ENCODE measurements at regions not wholly inside any gene's neighbourhood (a gene's known extent, or its start where the extent isn't known, plus 50 kb on each side); places are given as distances from the start of the nearest gene placed in this dataset.

DNA sequence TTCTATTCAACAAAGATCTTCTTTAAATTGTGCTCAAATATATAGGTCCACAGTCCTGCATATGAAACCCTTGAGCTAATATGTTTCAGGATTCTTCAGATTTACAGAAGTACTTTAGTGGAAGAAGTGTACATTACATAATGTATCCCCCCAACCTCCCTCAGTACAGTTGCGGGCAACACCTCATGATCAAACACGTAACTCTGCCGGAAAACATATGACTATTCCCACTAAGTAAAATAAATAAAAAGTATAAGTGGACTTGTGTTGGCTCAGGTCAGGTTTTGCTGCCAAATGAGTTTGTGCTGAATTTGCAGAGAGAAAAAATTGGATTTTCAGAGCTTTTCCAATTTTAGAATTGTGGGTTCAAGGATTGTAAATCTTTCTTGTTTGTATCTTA, 267.6 kb upstream of the MDFIC2 start:
- no peak overlapping the region for H3K4me2 ChIP-seq (ENCODE audit: low read depth, low read length, poor library complexity, severe bottlenecking)
- no peak overlapping the region for H3K9ac ChIP-seq (ENCODE audit: low read length)
- H3K36me3 ChIP-seq (ENCODE audit: insufficient read depth, low read length): no peaks in the 10 kb centered on the region
- no peak for DNase-seq
- H3K27me3 ChIP-seq (ENCODE audit: low read length): no peaks in the 10 kb centered on the region
- no peaks in the 10 kb centered on the region for H3K79me2 ChIP-seq (ENCODE audit: low read length)
- no peak overlapping the region for H3K4me3 ChIP-seq (ENCODE audit: low read length)
- H3K9me3 ChIP-seq (ENCODE audit: low read length): no peaks in the 10 kb centered on the region
- no peak overlapping the region for H3K27ac ChIP-seq (ENCODE audit: low read length)
- H2AFZ ChIP-seq (ENCODE audit: low read length): no peak overlapping the region
- no peaks in the 10 kb centered on the region for H3K4me1 ChIP-seq (ENCODE audit: low read length)
- H4K20me1 ChIP-seq (ENCODE audit: insufficient read depth, low read depth, low read length): no peaks in the 10 kb centered on the region
- no peaks in the 10 kb centered on the region for H3K9me2 ChIP-seq (replicated peaks; ENCODE audit: insufficient read depth, low read length)

GRCh38 chr3:70571696-70572095, 259.3 kb upstream of the MDFIC2 start:
- no peaks in the 10 kb centered on the region for H3K9me3 ChIP-seq (ENCODE audit: low read length)
- H2AFZ ChIP-seq (ENCODE audit: low read length): no peak overlapping the region
- no peak overlapping the region for H3K27ac ChIP-seq (ENCODE audit: low read length)

GRCh38 chr3:70570584-70570983, 258.1 kb upstream of the MDFIC2 start:
- Histone ChIP-seq H3K4me3 (ENCODE audit: low read length) (no peak overlapping the region), H3K4me2 (ENCODE audit: low read depth, low read length, poor library complexity, severe bottlenecking) (no peak overlapping the region), H3K27me3 (ENCODE audit: low read length) (no peaks in the 10 kb centered on the region), H3K36me3 (ENCODE audit: insufficient read depth, low read length) (no peaks in the 10 kb centered on the region), H4K20me1 (ENCODE audit: insufficient read depth, low read depth, low read length) (0 out of 2 replicates have a peak, but pooled peaks cover 6% of the 10 kb centered on the region), H3K4me1 (ENCODE audit: low read length) (no peaks in the 10 kb centered on the region), H3K9me3 (ENCODE audit: low read length) (no peaks in the 10 kb centered on the region), H3K9me2 (replicated peaks; ENCODE audit: insufficient read depth, low read length) (no peaks in the 10 kb centered on the region), H3K27ac (ENCODE audit: low read length) (no peak overlapping the region), H3K9ac (ENCODE audit: low read length) (no peak overlapping the region), H3K79me2 (ENCODE audit: low read length) (no peaks in the 10 kb centered on the region), H2AFZ (ENCODE audit: low read length) (no peak overlapping the region)
- no peak for DNase-seq

More at GRCh38 chr3:70571696-70572095, 259.3 kb upstream of the MDFIC2 start:
- H3K9me2 ChIP-seq (replicated peaks; ENCODE audit: insufficient read depth, low read length): no peaks in the 10 kb centered on the region
- H3K27me3 ChIP-seq (ENCODE audit: low read length): no peaks in the 10 kb centered on the region
- no peak overlapping the region for H3K4me2 ChIP-seq (ENCODE audit: low read depth, low read length, poor library complexity, severe bottlenecking)
- DNase-seq: no peak
- no peaks in the 10 kb centered on the region for H3K36me3 ChIP-seq (ENCODE audit: insufficient read depth, low read length)
- H3K4me3 ChIP-seq (ENCODE audit: low read length): no peak overlapping the region
- no peaks in the 10 kb centered on the region for H3K79me2 ChIP-seq (ENCODE audit: low read length)
- H4K20me1 ChIP-seq (ENCODE audit: insufficient read depth, low read depth, low read length): 0 out of 2 replicates have a peak, but pooled peaks cover 6% of the 10 kb centered on the region
- no peak overlapping the region for H3K9ac ChIP-seq (ENCODE audit: low read length)
- H3K4me1 ChIP-seq (ENCODE audit: low read length): no peaks in the 10 kb centered on the region

DNA sequence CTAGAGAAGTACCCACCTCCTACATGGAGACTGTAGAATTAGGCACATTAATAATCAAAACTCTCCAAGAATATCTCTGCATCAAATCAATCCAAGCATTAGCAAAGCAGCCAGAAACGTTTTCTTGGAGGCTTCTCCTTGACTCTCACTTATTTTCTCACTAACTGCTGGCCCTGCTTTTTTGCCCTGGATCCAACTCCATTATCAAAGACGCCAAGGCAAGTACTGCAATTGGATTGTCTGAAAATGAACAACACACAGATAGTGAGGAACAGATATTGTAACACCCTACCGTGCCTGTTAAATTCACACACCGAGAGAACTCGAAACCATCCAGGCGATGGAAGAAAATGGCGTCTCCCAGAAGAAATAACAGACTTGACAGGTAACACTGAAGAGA, 256.2 kb upstream of the MDFIC2 start:
- Histone ChIP-seq H3K9me3 (ENCODE audit: low read length) (no peaks in the 10 kb centered on the region), H3K79me2 (ENCODE audit: low read length) (no peaks in the 10 kb centered on the region), H3K4me1 (ENCODE audit: low read length) (no peaks in the 10 kb centered on the region), H3K36me3 (ENCODE audit: insufficient read depth, low read length) (no peaks in the 10 kb centered on the region), H4K20me1 (ENCODE audit: insufficient read depth, low read depth, low read length) (0 out of 2 replicates have a peak, but pooled peaks cover under 1% of the 10 kb centered on the region), H2AFZ (ENCODE audit: low read length) (no peak overlapping the region), H3K27ac (ENCODE audit: low read length) (no peak overlapping the region), H3K9me2 (replicated peaks; ENCODE audit: insufficient read depth, low read length) (no peaks in the 10 kb centered on the region), H3K9ac (ENCODE audit: low read length) (no peak overlapping the region), H3K4me2 (ENCODE audit: low read depth, low read length, poor library complexity, severe bottlenecking) (no peak overlapping the region), H3K4me3 (ENCODE audit: low read length) (no peak overlapping the region), H3K27me3 (ENCODE audit: low read length) (0 out of 2 replicates have a peak, but pooled peaks cover 4% of the 10 kb centered on the region)
- no peak for DNase-seq

GRCh38 chr3:70565861-70566260, 253.4 kb upstream of the MDFIC2 start:
- no peaks in the 10 kb centered on the region for H3K79me2 ChIP-seq (ENCODE audit: low read length)
- no peaks in the 10 kb centered on the region for H4K20me1 ChIP-seq (ENCODE audit: insufficient read depth, low read depth, low read length)
- no peak overlapping the region for H2AFZ ChIP-seq (ENCODE audit: low read length)
- no peaks in the 10 kb centered on the region for H3K9me2 ChIP-seq (replicated peaks; ENCODE audit: insufficient read depth, low read length)
- no peak overlapping the region for H3K4me3 ChIP-seq (ENCODE audit: low read length)
- 0 out of 2 replicates have a peak, but pooled peaks cover 4% of the 10 kb centered on the region for H3K27me3 ChIP-seq (ENCODE audit: low read length)
- no peaks in the 10 kb centered on the region for H3K4me1 ChIP-seq (ENCODE audit: low read length)
- no peak overlapping the region for H3K27ac ChIP-seq (ENCODE audit: low read length)
- no peak overlapping the region for H3K4me2 ChIP-seq (ENCODE audit: low read depth, low read length, poor library complexity, severe bottlenecking)
- no peak overlapping the region for H3K9ac ChIP-seq (ENCODE audit: low read length)
- DNase-seq: no peak
- no peaks in the 10 kb centered on the region for H3K36me3 ChIP-seq (ENCODE audit: insufficient read depth, low read length)
- no peaks in the 10 kb centered on the region for H3K9me3 ChIP-seq (ENCODE audit: low read length)

- no peak for DNase-seq
- Histone ChIP-seq H3K27me3 (ENCODE audit: low read length) (0 out of 2 replicates have a peak, but pooled peaks cover 4% of the 10 kb centered on the region), H3K27ac (ENCODE audit: low read length) (no peak overlapping the region), H3K4me2 (ENCODE audit: low read depth, low read length, poor library complexity, severe bottlenecking) (no peak overlapping the region), H3K9ac (ENCODE audit: low read length) (no peak overlapping the region), H3K9me3 (ENCODE audit: low read length) (no peaks in the 10 kb centered on the region), H3K36me3 (ENCODE audit: insufficient read depth, low read length) (no peaks in the 10 kb centered on the region), H2AFZ (ENCODE audit: low read length) (no peak overlapping the region), H3K4me1 (ENCODE audit: low read length) (no peaks in the 10 kb centered on the region), H3K79me2 (ENCODE audit: low read length) (no peaks in the 10 kb centered on the region), H4K20me1 (ENCODE audit: insufficient read depth, low read depth, low read length) (no peaks in the 10 kb centered on the region), H3K4me3 (ENCODE audit: low read length) (no peak overlapping the region), H3K9me2 (replicated peaks; ENCODE audit: insufficient read depth, low read length) (no peaks in the 10 kb centered on the region)
These were observed 252.1 kb upstream of the MDFIC2 start for GRCh38 chr3:70564552-70564951.

DNA sequence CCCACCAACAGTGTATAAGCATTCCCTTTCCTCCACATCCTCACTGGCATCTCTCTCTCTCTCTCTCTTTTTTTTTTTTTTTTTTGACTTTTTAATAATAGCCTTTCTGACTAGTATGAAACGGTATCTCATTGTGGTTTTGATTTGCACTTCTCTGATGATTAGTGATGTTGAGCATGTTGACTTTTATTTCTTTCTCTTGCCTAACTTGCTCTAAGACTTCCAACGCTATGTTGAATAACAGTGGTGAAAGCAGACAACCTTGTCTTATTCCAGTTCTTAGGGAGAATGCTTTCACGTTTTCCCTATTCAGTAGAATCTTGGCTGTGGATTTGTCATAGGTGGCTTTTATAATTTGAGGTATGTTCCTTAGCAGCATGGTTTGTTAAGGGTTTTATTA, 249.4 kb upstream of the MDFIC2 start:
- DNase-seq: no peak
- Histone ChIP-seq H3K79me2 (ENCODE audit: low read length) (no peaks in the 10 kb centered on the region), H3K9me3 (ENCODE audit: low read length) (no peaks in the 10 kb centered on the region), H3K4me3 (ENCODE audit: low read length) (no peak overlapping the region), H3K27me3 (ENCODE audit: low read length) (0 out of 2 replicates have a peak, but pooled peaks cover 4% of the 10 kb centered on the region), H3K9ac (ENCODE audit: low read length) (no peak overlapping the region), H3K4me1 (ENCODE audit: low read length) (no peaks in the 10 kb centered on the region), H3K9me2 (replicated peaks; ENCODE audit: insufficient read depth, low read length) (no peaks in the 10 kb centered on the region), H4K20me1 (ENCODE audit: insufficient read depth, low read depth, low read length) (no peaks in the 10 kb centered on the region), H3K4me2 (ENCODE audit: low read depth, low read length, poor library complexity, severe bottlenecking) (no peak overlapping the region), H2AFZ (ENCODE audit: low read length) (no peak overlapping the region), H3K27ac (ENCODE audit: low read length) (no peak overlapping the region), H3K36me3 (ENCODE audit: insufficient read depth, low read length) (no peaks in the 10 kb centered on the region)

- Histone ChIP-seq H3K4me2 (ENCODE audit: low read depth, low read length, poor library complexity, severe bottlenecking) (no peak overlapping the region), H3K27ac (ENCODE audit: low read length) (no peak overlapping the region), H3K4me1 (ENCODE audit: low read length) (peaks cover 3% of the 10 kb centered on the region; the same call in 1 of the 2 replicates), H3K79me2 (ENCODE audit: low read length) (no peaks in the 10 kb centered on the region), H2AFZ (ENCODE audit: low read length) (no peak overlapping the region), H4K20me1 (ENCODE audit: insufficient read depth, low read depth, low read length) (no peaks in the 10 kb centered on the region), H3K4me3 (ENCODE audit: low read length) (no peak overlapping the region), H3K27me3 (ENCODE audit: low read length) (0 out of 2 replicates have a peak, but pooled peaks cover 3% of the 10 kb centered on the region), H3K36me3 (ENCODE audit: insufficient read depth, low read length) (no peaks in the 10 kb centered on the region), H3K9ac (ENCODE audit: low read length) (no peak overlapping the region), H3K9me3 (ENCODE audit: low read length) (no peaks in the 10 kb centered on the region), H3K9me2 (replicated peaks; ENCODE audit: insufficient read depth, low read length) (no peaks in the 10 kb centered on the region)
- no peak for DNase-seq
These were observed 246.5 kb upstream of the MDFIC2 start for GRCh38 chr3:70558956-70559355.

DNA sequence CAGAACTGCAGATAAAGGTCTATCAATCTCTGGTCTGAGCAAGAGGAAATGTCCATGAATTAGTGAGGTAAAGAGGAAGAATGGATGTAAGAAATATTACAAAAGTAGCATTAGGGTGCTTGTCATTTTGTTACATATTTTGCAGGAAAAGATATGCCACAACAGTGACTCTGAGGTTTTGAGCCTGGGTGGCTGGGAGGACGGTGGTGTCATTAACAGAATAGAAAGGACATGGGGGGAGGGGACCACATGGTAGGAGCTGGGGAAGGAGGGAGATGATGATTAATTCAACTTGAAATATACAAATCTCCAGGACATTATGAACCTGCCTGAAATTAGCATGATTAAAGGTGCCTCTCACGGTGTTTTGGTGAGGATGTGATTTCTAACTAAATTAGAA, 245.5 kb upstream of the MDFIC2 start:
- Histone ChIP-seq H3K9me3 (ENCODE audit: low read length) (no peaks in the 10 kb centered on the region), H3K79me2 (ENCODE audit: low read length) (no peaks in the 10 kb centered on the region), H2AFZ (ENCODE audit: low read length) (no peak overlapping the region), H3K4me3 (ENCODE audit: low read length) (no peak overlapping the region), H3K9ac (ENCODE audit: low read length) (no peak overlapping the region), H3K36me3 (ENCODE audit: insufficient read depth, low read length) (no peaks in the 10 kb centered on the region), H3K9me2 (replicated peaks; ENCODE audit: insufficient read depth, low read length) (no peaks in the 10 kb centered on the region), H3K27ac (ENCODE audit: low read length) (no peak overlapping the region), H3K27me3 (ENCODE audit: low read length) (no peaks in the 10 kb centered on the region), H4K20me1 (ENCODE audit: insufficient read depth, low read depth, low read length) (no peaks in the 10 kb centered on the region), H3K4me1 (ENCODE audit: low read length) (peaks cover 4% of the 10 kb centered on the region; the same call in 1 of the 2 replicates), H3K4me2 (ENCODE audit: low read depth, low read length, poor library complexity, severe bottlenecking) (no peak overlapping the region)
- DNase-seq: no peak
